ES-I3 (cell line): ENCODE measurements at regions not wholly inside any gene's neighbourhood (a gene's known extent, or its start where the extent isn't known, plus 50 kb on each side); places are given as distances from the start of the nearest gene placed in this dataset.
"Not testable (repeated sequence)": the region's sequence is repeated elsewhere in the genome, so short reads cannot be mapped to it uniquely, and the experiment has no call there.

Source experiments
- H3K36me3 ChIP-seq: 2 replicates; pipeline ENCODE4 v1.6.1; 2013; ENCODE audit warnings: mild to moderate bottlenecking, low read length, control low read depth, moderate library complexity; ENCODE audit not compliant: insufficient read depth
- H3K4me1 ChIP-seq: 2 replicates; pipeline ENCODE4 v1.6.1; 2013; ENCODE audit warnings: mild to moderate bottlenecking, control low read depth, low read length; ENCODE audit not compliant: insufficient read depth
- H3K9ac ChIP-seq: 2 replicates; pipeline ENCODE4 v1.6.1; 2013; ENCODE audit warnings: low read depth, mild to moderate bottlenecking, low read length, moderate library complexity
- H3K9me3 ChIP-seq: 2 replicates; pipeline ENCODE4 v1.6.1; 2013; ENCODE audit warnings: mild to moderate bottlenecking, low read length, moderate library complexity; ENCODE audit not compliant: control insufficient read depth, insufficient read depth

GRCh38 chr12:75704664-75705063 lies 193.3 kb upstream of the KRR1 start:
- no peaks in the 10 kb centered on the region for H3K36me3 ChIP-seq
- H3K4me1 ChIP-seq: peaks cover 31% of the 10 kb centered on the region
- no peaks in the 10 kb centered on the region for H3K9me3 ChIP-seq
- no peak overlapping the region for H3K9ac ChIP-seq

GRCh38 chr12:75704208-75704607 lies 192.8 kb upstream of the KRR1 start:
- no peak overlapping the region for H3K9ac ChIP-seq
- no peaks in the 10 kb centered on the region for H3K9me3 ChIP-seq
- H3K36me3 ChIP-seq: no peaks in the 10 kb centered on the region
- H3K4me1 ChIP-seq: peaks cover 33% of the 10 kb centered on the region

GRCh38 chr12:75703131-75703530 lies 191.7 kb upstream of the KRR1 start:
- H3K4me1 ChIP-seq: peaks cover 33% of the 10 kb centered on the region
- no peaks in the 10 kb centered on the region for H3K9me3 ChIP-seq
- no peaks in the 10 kb centered on the region for H3K36me3 ChIP-seq
- H3K9ac ChIP-seq: no peak overlapping the region

GRCh38 chr12:75702477-75703093 lies 191.2 kb upstream of the KRR1 start:
- Histone ChIP-seq H3K9me3 (no peaks in the 10 kb centered on the region), H3K9ac (no peak overlapping the region), H3K36me3 (no peaks in the 10 kb centered on the region), H3K4me1 (peaks cover 33% of the 10 kb centered on the region)

GRCh38 chr12:75701859-75702258 lies 190.4 kb upstream of the KRR1 start:
- no peaks in the 10 kb centered on the region for H3K9me3 ChIP-seq
- no peak overlapping the region for H3K9ac ChIP-seq
- peaks cover 32% of the 10 kb centered on the region for H3K4me1 ChIP-seq
- no peaks in the 10 kb centered on the region for H3K36me3 ChIP-seq

- Histone ChIP-seq H3K36me3 (no peaks in the 10 kb centered on the region), H3K9ac (no peak overlapping the region), H3K4me1 (peaks cover 16% of the 10 kb centered on the region), H3K9me3 (no peaks in the 10 kb centered on the region)
Observed at GRCh38 chr12:75699728-75700496, 188.5 kb upstream of the KRR1 start.

- Histone ChIP-seq H3K36me3 (no peaks in the 10 kb centered on the region), H3K9me3 (no peaks in the 10 kb centered on the region), H3K9ac (no peak overlapping the region), H3K4me1 (peaks cover 10% of the 10 kb centered on the region)
Observed at GRCh38 chr12:75699251-75699650, 187.8 kb upstream of the KRR1 start.

GRCh38 chr12:75698052-75698451 lies 186.6 kb upstream of the KRR1 start:
- Histone ChIP-seq H3K4me1 (0 out of 2 replicates have a peak, but pooled peaks cover 3% of the 10 kb centered on the region), H3K9me3 (no peaks in the 10 kb centered on the region), H3K9ac (no peak overlapping the region), H3K36me3 (no peaks in the 10 kb centered on the region)

- Histone ChIP-seq H3K9ac (no peak overlapping the region), H3K9me3 (no peaks in the 10 kb centered on the region), H3K36me3 (no peaks in the 10 kb centered on the region), H3K4me1 (0 out of 2 replicates have a peak, but pooled peaks cover 3% of the 10 kb centered on the region)
Observed at GRCh38 chr12:75695926-75696325, 184.5 kb upstream of the KRR1 start.

GRCh38 chr12:75694534-75695268 lies 183.3 kb upstream of the KRR1 start:
- H3K9ac ChIP-seq: no peak overlapping the region
- H3K36me3 ChIP-seq: no peaks in the 10 kb centered on the region
- 0 out of 2 replicates have a peak, but pooled peaks cover 2% of the 10 kb centered on the region for H3K4me1 ChIP-seq
- H3K9me3 ChIP-seq: no peaks in the 10 kb centered on the region

GRCh38 chr12:75692876-75693275 lies 181.5 kb upstream of the KRR1 start:
- no peaks in the 10 kb centered on the region for H3K4me1 ChIP-seq
- no peak overlapping the region for H3K9ac ChIP-seq
- H3K36me3 ChIP-seq: no peaks in the 10 kb centered on the region
- H3K9me3 ChIP-seq: no peaks in the 10 kb centered on the region

- H3K9me3 ChIP-seq: no peaks in the 10 kb centered on the region
- H3K9ac ChIP-seq: no peak overlapping the region
- H3K36me3 ChIP-seq: no peaks in the 10 kb centered on the region
- H3K4me1 ChIP-seq: peaks cover 2% of the 10 kb centered on the region; the same call in 1 of the 2 replicates
Observed at GRCh38 chr12:75690296-75690955, 179.0 kb upstream of the KRR1 start.

GRCh38 chr12:75686233-75686632 lies 174.8 kb upstream of the KRR1 start:
- not testable (repeated sequence) for H3K9ac ChIP-seq, H3K9me3 ChIP-seq, H3K36me3 ChIP-seq, H3K4me1 ChIP-seq

- Histone ChIP-seq H3K36me3 (no peaks in the 10 kb centered on the region), H3K4me1 (peaks cover 5% of the 10 kb centered on the region), H3K9ac (no peak overlapping the region), H3K9me3 (no peaks in the 10 kb centered on the region)
Observed at GRCh38 chr12:75685617-75686225, 174.3 kb upstream of the KRR1 start.
